Left renal cortex interstitium (tissue), 4 donors: ENCODE measurements at regions not wholly inside any gene's neighbourhood (a gene's known extent, or its start where the extent isn't known, plus 50 kb on each side); places are given as distances from the start of the nearest gene placed in this dataset.
"Not testable (repeated sequence)": the region's sequence is repeated elsewhere in the genome, so short reads cannot be mapped to it uniquely, and the experiment has no call there.

Experiments used
- DNase-seq, 4 donors: peaks; one replicate each; pipeline ENCODE4 v3.0.0-alpha.2; 2013; ENCODE audit warnings: low read depth in 4 of 4, low spot score in 2 of 4, missing footprints in 1 of 4

- no peak for DNase-seq
These were observed 813.5 kb downstream of the MCTP2 start for GRCh38 chr15:95044745-95045417.

- no peak for DNase-seq
These were observed 820.5 kb downstream of the MCTP2 start for GRCh38 chr15:95051861-95052260.

- DNase-seq: no peak
These were observed 828.1 kb downstream of the MCTP2 start for GRCh38 chr15:95059346-95059905.

- DNase-seq: no peak
These were observed 837.5 kb downstream of the MCTP2 start for GRCh38 chr15:95068701-95069521.

GRCh38 chr15:95075792-95076677 is 844.7 kb downstream of the MCTP2 start:
- no peak for DNase-seq

- no peak for DNase-seq
These were observed 845.3 kb downstream of the MCTP2 start for GRCh38 chr15:95076678-95076990.

DNA sequence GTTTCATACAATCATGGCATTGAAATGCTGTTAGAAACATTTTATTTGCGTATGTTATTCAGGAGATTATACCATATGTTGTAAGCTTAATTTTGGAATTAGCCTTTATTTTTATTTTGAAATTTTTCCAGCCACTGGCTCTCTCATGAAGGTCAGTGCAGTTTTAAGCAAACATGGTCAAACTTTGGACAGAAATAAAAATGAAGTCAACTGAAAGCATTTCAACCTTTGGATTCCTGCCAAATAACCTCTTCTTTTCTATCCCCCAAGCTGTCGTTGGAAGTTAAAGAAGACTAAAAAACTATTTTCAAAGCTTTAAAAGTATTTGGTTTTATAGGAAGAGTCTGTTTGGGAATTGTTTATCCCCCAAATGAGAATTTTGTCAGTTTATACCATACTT is 846.6 kb downstream of the MCTP2 start:
- no peak for DNase-seq

DNA sequence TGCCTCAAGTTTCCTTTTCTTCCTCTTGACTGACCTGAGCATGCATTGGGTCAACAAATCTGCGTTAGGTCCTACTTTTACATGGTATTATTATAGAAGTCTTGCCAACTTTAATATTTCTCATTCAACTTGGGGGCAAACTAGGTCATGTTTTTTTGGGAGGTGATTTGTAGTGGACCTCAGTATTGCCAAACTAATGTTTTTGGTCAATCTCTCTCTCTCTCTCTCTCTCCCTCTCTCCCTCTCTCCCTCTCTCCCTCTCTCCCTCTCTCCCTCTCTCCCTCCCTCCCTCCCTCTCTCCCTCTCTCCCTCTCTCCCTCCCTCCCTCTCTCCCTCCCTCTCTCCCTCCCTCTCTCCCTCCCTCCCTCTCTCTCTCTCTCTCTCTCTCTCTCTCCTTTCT is 848.9 kb downstream of the MCTP2 start:
- not testable (repeated sequence) for DNase-seq

- DNase-seq: no peak
These were observed 853.7 kb downstream of the MCTP2 start for GRCh38 chr15:95085056-95085455.

DNA sequence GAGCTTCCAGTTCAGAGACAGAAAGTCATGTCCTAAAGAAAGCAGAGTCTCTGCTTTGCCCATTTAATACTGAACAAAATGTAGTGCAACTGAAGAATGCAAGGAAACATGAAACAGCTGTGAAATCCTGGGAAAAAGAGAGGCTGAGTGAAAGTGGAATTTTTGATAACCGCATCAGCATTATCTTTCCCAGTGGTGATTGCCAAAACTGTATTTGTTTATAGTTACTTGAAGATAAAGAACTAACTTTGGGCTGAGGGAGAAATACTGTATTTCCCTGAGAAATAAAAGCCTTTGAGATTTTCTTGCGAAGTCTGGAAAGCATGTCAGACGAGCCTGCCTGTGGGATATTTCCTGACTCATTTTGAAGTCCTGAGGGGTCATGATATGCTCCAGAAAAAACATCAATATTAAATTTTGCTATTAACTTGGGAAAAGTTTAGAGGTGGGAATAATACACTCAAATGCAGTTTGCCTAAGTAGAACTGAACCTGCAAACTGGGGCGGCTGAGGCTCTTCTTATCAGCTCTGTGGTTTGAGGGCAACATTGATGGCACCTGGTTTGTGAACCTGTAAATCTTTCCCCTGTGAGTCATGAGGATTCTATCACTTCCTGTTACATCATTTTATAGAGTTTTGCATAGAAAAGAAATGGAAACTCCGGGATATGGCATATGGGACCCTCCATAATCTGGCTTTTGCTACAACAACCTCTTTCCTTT is 855.3 kb downstream of the MCTP2 start:
- no peak for DNase-seq

DNA sequence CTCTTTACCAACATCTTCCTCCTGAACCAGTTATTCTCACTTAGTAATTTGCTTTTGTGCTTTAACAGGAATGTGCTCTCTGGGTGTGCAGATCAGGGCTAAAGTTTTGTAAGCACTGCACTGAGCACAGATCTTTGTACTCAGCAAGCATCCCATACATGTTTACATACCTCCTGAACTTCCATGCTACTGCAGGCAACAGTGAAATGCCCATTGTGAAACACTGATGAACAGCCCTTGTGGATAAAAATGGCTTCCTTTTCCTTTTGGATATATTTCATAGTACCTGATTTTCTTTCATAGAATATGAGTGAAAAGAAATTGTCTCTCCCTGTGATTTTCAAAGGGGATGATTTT is 855.9 kb downstream of the MCTP2 start:
- DNase-seq: no peak

GRCh38 chr15:95091444-95091843 is 860.1 kb downstream of the MCTP2 start:
- no peak for DNase-seq

GRCh38 chr15:95095250-95095649 is 863.9 kb downstream of the MCTP2 start:
- no peak for DNase-seq

DNA sequence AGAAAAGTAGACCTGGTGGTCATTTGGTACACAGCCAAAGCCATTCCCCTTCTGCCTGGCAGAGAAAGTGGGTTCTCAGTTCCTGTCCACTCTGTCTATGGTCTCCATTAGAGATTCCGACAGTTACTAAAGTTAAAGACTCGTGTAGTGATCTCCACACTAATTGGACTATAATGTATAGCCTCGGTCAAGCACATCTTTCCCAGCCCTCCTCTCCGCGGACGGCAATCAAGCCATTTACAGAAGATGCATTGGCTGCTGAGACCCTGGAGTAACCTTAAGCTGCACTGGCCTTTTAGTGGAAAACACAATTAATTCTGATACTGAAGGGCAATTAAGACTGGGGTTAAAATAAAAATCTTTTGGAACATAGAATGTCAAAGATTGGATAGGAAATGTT is 865.3 kb downstream of the MCTP2 start:
- DNase-seq: no peak

- DNase-seq: no peak
These were observed 866.0 kb downstream of the MCTP2 start for GRCh38 chr15:95097361-95097760.

- DNase-seq: no peak
These were observed 873.9 kb downstream of the MCTP2 start for GRCh38 chr15:95105229-95105628.

DNA sequence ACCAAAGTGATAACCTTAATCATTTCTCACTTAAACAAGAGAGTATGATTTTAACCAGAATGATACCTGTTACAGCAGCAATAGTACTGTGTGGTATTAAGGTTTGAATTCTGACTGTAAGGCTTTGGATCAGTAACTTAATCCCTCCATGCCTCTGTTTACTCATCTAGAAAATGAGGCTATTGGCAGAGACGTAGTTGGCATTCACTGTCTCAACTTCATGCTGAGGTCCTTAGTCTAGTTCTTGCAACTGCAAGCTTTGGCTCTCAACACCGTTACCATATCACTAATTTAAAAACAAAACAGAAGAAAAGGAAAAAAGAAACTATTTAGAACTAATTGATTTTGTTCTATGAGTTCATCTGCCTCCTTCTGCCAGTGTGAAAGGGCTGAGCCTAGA is 875.4 kb downstream of the MCTP2 start:
- DNase-seq: no peak

DNA sequence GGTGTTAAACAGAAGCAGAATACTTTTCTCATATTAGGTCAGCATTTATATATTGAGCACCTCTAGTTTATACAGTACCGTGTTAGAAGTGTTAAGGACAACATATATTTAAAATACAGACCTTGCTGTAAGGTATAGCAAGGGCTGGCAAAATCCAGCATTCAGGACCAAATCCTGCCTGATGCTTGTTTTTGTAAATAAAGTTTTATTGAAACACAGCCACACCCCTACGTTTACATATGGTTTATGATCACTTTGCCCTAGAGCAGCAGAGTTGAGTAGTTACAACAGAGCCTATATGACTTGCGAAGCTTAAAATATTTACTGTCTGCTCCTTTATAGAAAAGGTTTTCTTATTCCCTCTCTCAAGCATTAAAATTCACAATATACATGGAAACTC is 877.3 kb downstream of the MCTP2 start:
- DNase-seq: no peak

DNA sequence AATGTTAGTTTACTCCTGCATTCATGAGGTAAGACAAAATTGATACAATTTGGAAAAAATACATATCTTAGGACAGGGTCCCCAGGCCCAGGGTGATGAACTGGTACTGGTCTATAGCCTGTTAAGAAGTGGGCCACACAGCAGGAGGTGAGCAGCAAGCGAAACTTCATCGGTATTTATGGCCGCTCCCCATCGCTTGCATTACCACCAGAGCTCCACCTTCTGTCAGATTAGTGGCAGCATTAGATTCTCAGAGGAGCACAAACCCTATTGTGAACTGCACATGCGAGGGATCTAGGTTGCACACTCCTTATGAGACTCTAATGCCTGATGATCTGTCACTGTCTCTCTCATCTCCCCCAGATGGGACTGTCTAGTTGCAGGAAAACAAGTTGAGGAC is 880.6 kb downstream of the MCTP2 start:
- no peak for DNase-seq

DNA sequence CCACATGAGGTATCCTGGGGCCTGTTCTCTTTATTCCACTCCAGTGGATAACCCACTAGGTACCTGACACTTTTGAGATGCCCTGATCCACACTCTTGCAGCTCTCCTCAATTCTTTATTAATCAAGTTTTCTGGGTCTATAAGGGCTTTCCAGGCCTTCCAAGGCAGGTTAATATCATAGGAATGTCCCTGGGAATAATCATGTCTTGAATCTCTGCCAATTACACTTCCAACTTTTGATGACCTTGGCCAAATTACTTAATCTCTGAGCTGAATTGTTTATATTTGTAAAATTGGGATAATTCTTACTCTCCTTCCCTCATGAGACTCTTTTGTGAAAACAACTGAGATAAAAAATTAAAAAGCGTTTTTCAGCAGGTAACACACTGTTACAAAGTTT is 881.7 kb downstream of the MCTP2 start:
- DNase-seq: no peak
